CD14-positive monocyte (primary cell): ENCODE measurements at regions not wholly inside any gene's neighbourhood (a gene's known extent, or its start where the extent isn't known, plus 50 kb on each side); places are given as distances from the start of the nearest gene placed in this dataset.

Experiments
- DNase-seq, 3 donors: peaks; one replicate each; pipeline ENCODE4 v3.0.0-alpha.2; 2011 to 2022
- H2AFZ ChIP-seq: 2 replicates; pipeline ENCODE4 v1.6.0; 2012; ENCODE audit warnings: mild to moderate bottlenecking, low read depth, low read length, inconsistent platforms; ENCODE audit not compliant: insufficient read depth, poor library complexity, severe bottlenecking
- H3K27ac ChIP-seq, 2 donors: 1 replicate in 1 of 2; 2 replicates in 1 of 2; pipeline ENCODE4 v1.5.1; 2012 to 2013; ENCODE audit warnings: low read length in 2 of 2, control low read depth in 1 of 2, inconsistent platforms in 1 of 2, low read depth in 1 of 2, mild to moderate bottlenecking in 1 of 2
- H3K27me3 ChIP-seq, 2 donors: one replicate each; pipeline versions ENCODE4 v1.6.0 to v1.6.1; 2011 to 2013; ENCODE audit warnings: low read length in 2 of 2; ENCODE audit not compliant: control insufficient read depth in 2 of 2, insufficient read depth in 2 of 2
- H3K36me3 ChIP-seq, 2 donors: replicated peaks in 1 of 2; 1 replicate in 1 of 2; 2 replicates in 1 of 2; pipeline versions ENCODE4 v1.5.1 to v1.6.1; 2012 to 2013; ENCODE audit warnings: low read length in 2 of 2, control low read depth in 1 of 2, inconsistent platforms in 1 of 2, mild to moderate bottlenecking in 1 of 2; ENCODE audit not compliant: insufficient read depth in 2 of 2, control insufficient read depth in 1 of 2
- H3K4me1 ChIP-seq, 2 donors: 1 replicate in 1 of 2; 2 replicates in 1 of 2; pipeline versions ENCODE4 v1.5.1 to v1.6.1; 2012 to 2013; ENCODE audit warnings: low read length in 2 of 2, control low read depth in 1 of 2, inconsistent platforms in 1 of 2, mild to moderate bottlenecking in 1 of 2, moderate library complexity in 1 of 2; ENCODE audit not compliant: insufficient read depth in 2 of 2, control insufficient read depth in 1 of 2
- H3K4me2 ChIP-seq: replicated peaks from 2 replicates; pipeline ENCODE3; 2012; ENCODE audit warnings: low read length, moderate library complexity, mild to moderate bottlenecking; ENCODE audit not compliant: poor library complexity, severe bottlenecking; ENCODE audit errors: extremely low read depth
- H3K4me3 ChIP-seq, 3 experiments: fragments of 200-600 bp in 1 of 3; sonication (generic) in 1 of 3; replicated peaks in 1 of 3; 1 replicate in 2 of 3; 2 replicates in 1 of 3; pipeline ENCODE4 v1.5.1; 2011 to 2013; ENCODE audit warnings: low read length in 3 of 3, mild to moderate bottlenecking in 3 of 3, control low read depth in 2 of 3, low read depth in 2 of 3, inconsistent platforms in 1 of 3, moderate library complexity in 1 of 3
- H3K79me2 ChIP-seq: 2 replicates; pipeline ENCODE4 v1.6.0; 2012; ENCODE audit warnings: mild to moderate bottlenecking, control low read depth, inconsistent platforms, low read length, moderate library complexity; ENCODE audit not compliant: insufficient read depth
- H3K9ac ChIP-seq: 2 replicates; pipeline ENCODE4 v1.6.0; 2017; ENCODE audit warnings: low read length, mild to moderate bottlenecking; ENCODE audit not compliant: insufficient read depth, poor library complexity, severe bottlenecking
- H3K9me3 ChIP-seq, 2 donors: replicated peaks in 1 of 2; 1 replicate in 1 of 2; 2 replicates in 1 of 2; pipeline versions ENCODE4 v1.5.1 to v1.6.1; 2012 to 2013; ENCODE audit warnings: low read length in 2 of 2, control low read depth in 1 of 2; ENCODE audit not compliant: control insufficient read depth in 1 of 2, insufficient read depth in 1 of 2
- H4K20me1 ChIP-seq: 2 replicates; pipeline ENCODE4 v1.6.0; 2012; ENCODE audit warnings: mild to moderate bottlenecking, low read length, control low read depth, moderate library complexity; ENCODE audit not compliant: insufficient read depth
- H3K27ac Mint-ChIP-seq, 7 donors: one replicate each; pipeline ENCODE4 v1.8.0; 2020; ENCODE audit warnings: mild to moderate bottlenecking in 7 of 7, mixed read lengths in 7 of 7, moderate library complexity in 6 of 7, inconsistent platforms in 2 of 7
- H3K27me3 Mint-ChIP-seq, 3 donors: one replicate each; pipeline ENCODE4 v1.8.0; 2021 to 2022; ENCODE audit warnings: low read depth in 3 of 3, mild to moderate bottlenecking in 3 of 3, mixed read lengths in 3 of 3, moderate library complexity in 3 of 3, inconsistent platforms in 1 of 3
- H3K36me3 Mint-ChIP-seq, 2 donors: one replicate each; pipeline ENCODE4 v1.8.0; 2020; ENCODE audit warnings: mixed read lengths in 2 of 2, inconsistent platforms in 1 of 2, mild to moderate bottlenecking in 1 of 2
- H3K4me1 Mint-ChIP-seq: one replicate; pipeline ENCODE4 v1.8.0; 2020; ENCODE audit warnings: mild to moderate bottlenecking, mixed read lengths
- H3K4me3 Mint-ChIP-seq, 2 donors: one replicate each; pipeline ENCODE4 v1.8.0; 2020; ENCODE audit warnings: mild to moderate bottlenecking in 2 of 2, mixed read lengths in 2 of 2, moderate library complexity in 1 of 2
- H3K9me3 Mint-ChIP-seq, 7 donors: one replicate each; pipeline ENCODE4 v1.8.0; 2020 to 2022; ENCODE audit warnings: mixed read lengths in 7 of 7, mild to moderate bottlenecking in 6 of 7, moderate library complexity in 6 of 7, inconsistent platforms in 2 of 7
- WGBS: methylation state at CpG from one replicate; pipeline ENCODE4 v1.1.5; 2013; ENCODE audit warnings: missing lambda C conversion rate; ENCODE audit not compliant: insufficient coverage; 5-methylcytosine and 5-hydroxymethylcytosine counted together
- intact Hi-C, 2 donors: fragments of 100-400 bp; cut with micrococcal nuclease; formaldehyde crosslinking; loops; one replicate each; pipeline versions ENCODE4 v1.15.0 to v1.15.1; 2023
- TF ChIP-seq, protein P1 (sequence below): fragments of 200-600 bp; IDR thresholded peaks from one replicate; pipeline ENCODE4 v1.8.0; 2022; ENCODE audit warnings: antibody characterized with exemption, mild to moderate bottlenecking

DNA sequence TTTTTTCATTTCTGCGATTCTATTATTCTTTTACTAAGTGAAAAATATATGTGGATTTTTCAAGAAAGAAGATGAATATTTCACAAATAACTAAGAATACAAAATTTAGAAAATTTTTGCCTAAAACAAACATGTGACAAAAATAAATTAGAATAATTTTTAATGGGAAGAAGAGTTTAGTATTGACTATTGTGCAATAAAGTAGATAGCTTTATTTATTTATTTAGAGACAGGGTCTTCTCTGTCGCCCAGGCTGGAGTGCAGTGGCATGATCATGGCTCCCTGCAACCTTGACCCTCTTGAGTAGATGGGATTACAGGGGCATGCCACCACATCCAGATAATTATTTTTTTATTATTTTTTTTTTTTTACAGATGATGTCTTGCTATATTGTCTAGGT, 95.3 kb upstream of the PAQR3 start:
- no peak overlapping the region for H3K27ac ChIP-seq
- H3K36me3 ChIP-seq, result no peaks in the 10 kb centered on the region
- H3K4me1 ChIP-seq, result no peaks in the 10 kb centered on the region
- H4K20me1 ChIP-seq, result no peaks in the 10 kb centered on the region
- no peak overlapping the region for H3K4me2 ChIP-seq
- no peaks in the 10 kb centered on the region for H3K79me2 ChIP-seq
- WGBS, result no CpG with 5 or more reads among the region's 2 CpGs
- no peaks in the 10 kb centered on the region for H3K27me3 ChIP-seq
- H3K4me1 Mint-ChIP-seq, result no peaks in the 10 kb centered on the region
- H3K27ac Mint-ChIP-seq, result no peak overlapping the region
- H3K9ac ChIP-seq, result no peak overlapping the region
- H3K4me3 Mint-ChIP-seq, result no peak overlapping the region
- no peaks in the 10 kb centered on the region for H3K36me3 Mint-ChIP-seq
- H3K9me3 ChIP-seq, result no peaks in the 10 kb centered on the region
- intact Hi-C loops, result no loop called here
- no peak for DNase-seq
- TF ChIP-seq, protein P1, sequence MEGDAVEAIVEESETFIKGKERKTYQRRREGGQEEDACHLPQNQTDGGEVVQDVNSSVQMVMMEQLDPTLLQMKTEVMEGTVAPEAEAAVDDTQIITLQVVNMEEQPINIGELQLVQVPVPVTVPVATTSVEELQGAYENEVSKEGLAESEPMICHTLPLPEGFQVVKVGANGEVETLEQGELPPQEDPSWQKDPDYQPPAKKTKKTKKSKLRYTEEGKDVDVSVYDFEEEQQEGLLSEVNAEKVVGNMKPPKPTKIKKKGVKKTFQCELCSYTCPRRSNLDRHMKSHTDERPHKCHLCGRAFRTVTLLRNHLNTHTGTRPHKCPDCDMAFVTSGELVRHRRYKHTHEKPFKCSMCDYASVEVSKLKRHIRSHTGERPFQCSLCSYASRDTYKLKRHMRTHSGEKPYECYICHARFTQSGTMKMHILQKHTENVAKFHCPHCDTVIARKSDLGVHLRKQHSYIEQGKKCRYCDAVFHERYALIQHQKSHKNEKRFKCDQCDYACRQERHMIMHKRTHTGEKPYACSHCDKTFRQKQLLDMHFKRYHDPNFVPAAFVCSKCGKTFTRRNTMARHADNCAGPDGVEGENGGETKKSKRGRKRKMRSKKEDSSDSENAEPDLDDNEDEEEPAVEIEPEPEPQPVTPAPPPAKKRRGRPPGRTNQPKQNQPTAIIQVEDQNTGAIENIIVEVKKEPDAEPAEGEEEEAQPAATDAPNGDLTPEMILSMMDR, result no peak
- no peak overlapping the region for H2AFZ ChIP-seq
- H3K9me3 Mint-ChIP-seq, result no peaks in the 10 kb centered on the region
- H3K4me3 ChIP-seq, result no peak overlapping the region
- no peaks in the 10 kb centered on the region for H3K27me3 Mint-ChIP-seq

DNA sequence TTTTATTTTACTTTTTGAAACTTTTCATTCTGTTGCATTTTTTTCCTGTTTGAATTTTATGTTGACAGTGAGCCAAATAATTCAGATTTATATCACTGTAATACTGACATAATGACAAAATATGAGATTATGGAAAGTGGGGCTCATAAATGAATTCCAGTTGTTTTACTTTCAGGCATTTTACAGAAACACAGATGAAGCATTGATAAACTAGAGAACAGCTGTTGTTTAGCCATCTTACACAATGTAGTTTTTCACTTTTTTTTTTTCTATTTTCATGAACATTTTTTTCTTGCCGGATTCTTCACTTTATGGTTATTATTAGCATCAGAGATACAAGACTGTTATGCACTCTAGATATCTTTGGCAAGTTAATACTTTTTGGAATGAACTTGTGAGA, 91.7 kb upstream of the PAQR3 start:
- no peak for DNase-seq
- H3K4me1 Mint-ChIP-seq, result no peaks in the 10 kb centered on the region
- Histone ChIP-seq H4K20me1 (no peaks in the 10 kb centered on the region), H3K4me1 (no peaks in the 10 kb centered on the region), H3K36me3 (no peaks in the 10 kb centered on the region), H3K27ac (no peak overlapping the region), H3K4me3 (no peak overlapping the region), H3K9ac (no peak overlapping the region), H3K27me3 (no peaks in the 10 kb centered on the region), H3K4me2 (no peak overlapping the region), H2AFZ (no peak overlapping the region), H3K9me3 (no peaks in the 10 kb centered on the region), H3K79me2 (no peaks in the 10 kb centered on the region)
- no peaks in the 10 kb centered on the region for H3K27me3 Mint-ChIP-seq
- intact Hi-C loops, result no loop called here
- WGBS, result no CpG with 5 or more reads among the region's 1 CpG
- TF ChIP-seq, protein P1, result no peak
- no peaks in the 10 kb centered on the region for H3K36me3 Mint-ChIP-seq
- H3K4me3 Mint-ChIP-seq, result no peak overlapping the region
- H3K27ac Mint-ChIP-seq, result no peak overlapping the region
- no peaks in the 10 kb centered on the region for H3K9me3 Mint-ChIP-seq
